ENCODE measurements at regions not wholly inside any gene's neighbourhood (a gene's known extent, or its start where the extent isn't known, plus 50 kb on each side); places are given as distances from the start of the nearest gene placed in this dataset.

GRCh38 chr5:88588609-88589008 is 294.4 kb downstream of the MEF2C start:
- DNase-seq = no peak
- ATAC-seq = no peak
- Histone ChIP-seq H3K4me3 (no peak overlapping the region), H3K4me1 (no peaks in the 10 kb centered on the region), H3K9me3 (no peaks in the 10 kb centered on the region), H3K36me3 (no peaks in the 10 kb centered on the region), H3K27ac (no peak overlapping the region), H3K27me3 (no peaks in the 10 kb centered on the region)
- intact Hi-C loops (cut with DNase I) = no loop called here
- TF ChIP-seq CTCF (IDR thresholded peaks at IDR 0.05) = no peak

DNA sequence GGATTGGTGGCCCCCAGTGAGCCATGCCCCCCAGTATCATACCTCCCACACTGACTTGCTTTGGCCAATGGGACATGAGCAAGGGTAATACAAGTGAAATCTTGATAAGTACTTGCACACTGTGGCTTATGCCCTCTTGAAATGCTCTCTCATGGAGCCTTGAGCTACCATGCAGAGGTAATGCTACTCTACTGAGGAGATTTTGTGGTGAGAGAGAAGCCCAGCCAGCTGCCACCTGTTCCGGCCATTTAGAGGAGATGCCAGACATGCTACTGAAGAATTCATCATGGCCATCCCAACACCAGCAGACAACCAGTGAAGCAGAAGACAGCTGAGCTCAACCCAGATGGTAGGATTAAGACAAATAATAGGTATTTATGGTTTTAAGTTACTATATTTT is 299.5 kb downstream of the MEF2C start:
- Histone ChIP-seq H3K4me3 (no peak overlapping the region), H3K27ac (no peak overlapping the region), H3K9me3 (no peaks in the 10 kb centered on the region), H3K36me3 (no peaks in the 10 kb centered on the region), H3K27me3 (no peaks in the 10 kb centered on the region), H3K4me1 (no peaks in the 10 kb centered on the region)
- ATAC-seq (no peak), DNase-seq (no peak)
- TF ChIP-seq CTCF (IDR thresholded peaks at IDR 0.05) = no peak
- intact Hi-C loops (cut with DNase I) = no loop called here

DNA sequence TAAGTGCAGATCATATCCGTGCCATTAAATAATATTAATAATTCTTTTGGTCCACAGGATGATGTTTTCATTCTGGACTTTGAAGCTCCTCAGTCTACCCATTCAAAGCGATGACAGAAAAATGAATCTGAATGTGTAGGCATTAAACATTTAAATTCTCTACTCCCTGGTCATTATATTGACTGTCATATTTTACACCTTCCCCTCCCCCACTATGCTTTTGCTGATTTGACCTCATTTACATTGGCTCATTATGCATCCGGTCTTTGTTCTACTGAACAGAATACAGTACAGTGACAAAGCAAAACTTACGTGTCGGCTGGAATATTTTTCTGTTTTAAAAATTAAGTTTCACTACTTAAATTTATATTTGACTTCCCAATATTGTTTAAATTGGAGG is 289.7 kb upstream of the TMEM161B start:
- no peaks in the 10 kb centered on the region for H3K36me3 ChIP-seq
- H3K9me3 ChIP-seq = no peaks in the 10 kb centered on the region
- no peaks in the 10 kb centered on the region for H3K4me1 ChIP-seq
- no peaks in the 10 kb centered on the region for H3K27me3 ChIP-seq
- intact Hi-C loops (cut with DNase I) = no loop called here
- DNase-seq (no peak), ATAC-seq (no peak)
- no peak for TF ChIP-seq CTCF (IDR thresholded peaks at IDR 0.05)
- H3K27ac ChIP-seq = no peak overlapping the region
- no peak overlapping the region for H3K4me3 ChIP-seq

GRCh38 chr5:88557881-88558280 is 289.2 kb upstream of the TMEM161B start:
- intact Hi-C loops (cut with DNase I) = no loop called here
- Histone ChIP-seq H3K36me3 (no peaks in the 10 kb centered on the region), H3K4me1 (no peaks in the 10 kb centered on the region), H3K9me3 (no peaks in the 10 kb centered on the region), H3K27ac (no peak overlapping the region), H3K27me3 (no peaks in the 10 kb centered on the region), H3K4me3 (no peak overlapping the region)
- no peak for ATAC-seq
- DNase-seq = no peak
- TF ChIP-seq CTCF (IDR thresholded peaks at IDR 0.05) = no peak

- no peak for ATAC-seq
- intact Hi-C loops (cut with DNase I) = no loop called here
- H3K4me3 ChIP-seq = no peak overlapping the region
Observed at GRCh38 chr5:88557131-88557530, 288.5 kb upstream of the TMEM161B start.

More at GRCh38 chr5:88557131-88557530, 288.5 kb upstream of the TMEM161B start:
- TF ChIP-seq CTCF (IDR thresholded peaks at IDR 0.05) = no peak
- Histone ChIP-seq H3K27ac (no peak overlapping the region), H3K27me3 (no peaks in the 10 kb centered on the region), H3K4me1 (no peaks in the 10 kb centered on the region), H3K36me3 (no peaks in the 10 kb centered on the region), H3K9me3 (no peaks in the 10 kb centered on the region)
- DNase-seq = no peak
